Activated CD4-positive, alpha-beta T cell treated with anti-CD3 and anti-CD28 coated beads, Interleukin-2, Interleukin-6, amounts not matched to agents 100 ng/mL and 50 ng/mL, durations not matched to agents 16 hours and 8 hours (primary cell): ENCODE measurements at regions not wholly inside any gene's neighbourhood (a gene's known extent, or its start where the extent isn't known, plus 50 kb on each side); places are given as distances from the start of the nearest gene placed in this dataset.
"Not testable (repeated sequence)": the region's sequence is repeated elsewhere in the genome, so short reads cannot be mapped to it uniquely, and the experiment has no call there.

Experiments
- DNase-seq: peaks from one replicate; pipeline ENCODE4 v3.0.0-alpha.2; 2020

- no peak for DNase-seq
Observed at GRCh38 chr4:189204616-189205015, 736.1 kb upstream of the FRG1 start.

GRCh38 chr4:189206953-189207352 is 733.7 kb upstream of the FRG1 start:
- no peak for DNase-seq

- DNase-seq: no peak
Observed at GRCh38 chr4:189207872-189208271, 732.8 kb upstream of the FRG1 start.

- no peak for DNase-seq
Observed at GRCh38 chr4:189215574-189215973, 725.1 kb upstream of the FRG1 start.

- no peak for DNase-seq
Observed at GRCh38 chr4:189221691-189222090, 719.0 kb upstream of the FRG1 start.

- no peak for DNase-seq
Observed at GRCh38 chr4:189228726-189229125, 711.9 kb upstream of the FRG1 start.

- no peak for DNase-seq
Observed at GRCh38 chr4:189232274-189232673, 708.4 kb upstream of the FRG1 start.

GRCh38 chr4:189233754-189234153 is 706.9 kb upstream of the FRG1 start:
- DNase-seq: peak; percentile 12

- DNase-seq: not testable (repeated sequence)
Observed at GRCh38 chr4:189234948-189235347, 705.7 kb upstream of the FRG1 start.

GRCh38 chr4:189235599-189235998 is 705.1 kb upstream of the FRG1 start:
- no peak for DNase-seq

- not testable (repeated sequence) for DNase-seq
Observed at GRCh38 chr4:189236321-189236720, 704.4 kb upstream of the FRG1 start.

GRCh38 chr4:189237340-189237739 is 703.3 kb upstream of the FRG1 start:
- DNase-seq: no peak

- DNase-seq: no peak
Observed at GRCh38 chr4:189255636-189256035, 685.0 kb upstream of the FRG1 start.

GRCh38 chr4:189261475-189261874 is 679.2 kb upstream of the FRG1 start:
- no peak for DNase-seq

GRCh38 chr4:189265515-189265914 is 675.2 kb upstream of the FRG1 start:
- no peak for DNase-seq

GRCh38 chr4:189267312-189267965 is 673.2 kb upstream of the FRG1 start:
- DNase-seq: no peak

- no peak for DNase-seq
Observed at GRCh38 chr4:189278597-189279165, 662.0 kb upstream of the FRG1 start.

GRCh38 chr4:189279188-189279587 is 661.5 kb upstream of the FRG1 start:
- no peak for DNase-seq

GRCh38 chr4:189285377-189285776 is 655.3 kb upstream of the FRG1 start:
- DNase-seq: no peak

- no peak for DNase-seq
Observed at GRCh38 chr4:189291939-189292338, 648.7 kb upstream of the FRG1 start.

GRCh38 chr4:189293459-189293858 is 647.2 kb upstream of the FRG1 start:
- DNase-seq: no peak

- DNase-seq: no peak
Observed at GRCh38 chr4:189294574-189294973, 646.1 kb upstream of the FRG1 start.

- no peak for DNase-seq
Observed at GRCh38 chr4:189299706-189300105, 641.0 kb upstream of the FRG1 start.

- DNase-seq: no peak
Observed at GRCh38 chr4:189301692-189302091, 639.0 kb upstream of the FRG1 start.

GRCh38 chr4:189302719-189303118 is 638.0 kb upstream of the FRG1 start:
- DNase-seq: no peak
